ENCODE measurements at regions not wholly inside any gene's neighbourhood (a gene's known extent, or its start where the extent isn't known, plus 50 kb on each side); places are given as distances from the start of the nearest gene placed in this dataset.

DNA sequence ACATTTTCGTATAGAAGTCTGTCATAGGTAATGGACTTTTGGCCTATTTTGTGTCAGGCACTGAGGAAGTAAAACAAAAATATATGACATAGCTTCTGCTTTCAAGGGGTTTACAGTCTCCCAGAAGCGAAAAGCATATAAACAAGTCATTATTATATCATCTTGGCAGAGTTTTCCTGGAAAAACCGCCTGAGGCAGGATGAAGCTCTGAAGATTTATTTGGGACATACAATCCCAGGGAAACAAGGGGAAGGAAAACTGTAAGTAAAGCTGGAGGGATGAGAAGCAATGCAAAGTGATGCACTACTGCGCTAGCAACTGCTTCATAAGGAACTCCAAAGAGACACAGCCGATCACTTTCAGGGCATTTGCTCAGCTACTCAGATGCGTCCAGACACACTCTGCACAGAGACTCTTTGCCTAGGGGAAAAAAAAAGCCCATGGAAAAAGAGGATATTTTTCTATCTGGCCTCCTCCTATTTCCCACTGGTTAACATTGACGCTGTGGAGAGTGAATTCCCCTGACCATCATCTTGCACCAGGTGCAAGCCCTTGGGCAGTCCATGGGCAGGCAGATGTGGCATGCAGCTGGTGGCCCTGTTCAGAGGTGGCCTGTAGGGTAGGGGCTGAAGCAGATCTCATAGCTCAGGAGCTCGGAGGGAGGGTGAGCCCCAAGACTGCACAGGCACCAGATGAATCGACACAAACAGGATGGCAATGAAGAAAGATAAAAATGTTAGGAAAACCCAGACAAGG, 158.1 kb downstream of the METTL4 start:
- no peak overlapping the region for H3K4me3 ChIP-seq
- ATAC-seq, result no peak
- no peaks in the 10 kb centered on the region for H3K27me3 ChIP-seq (ENCODE audit: insufficient read depth in 3 of 3, low read length in 2 of 3)
- no peaks in the 10 kb centered on the region for H3K4me1 ChIP-seq
- TF ChIP-seq, protein P1, sequence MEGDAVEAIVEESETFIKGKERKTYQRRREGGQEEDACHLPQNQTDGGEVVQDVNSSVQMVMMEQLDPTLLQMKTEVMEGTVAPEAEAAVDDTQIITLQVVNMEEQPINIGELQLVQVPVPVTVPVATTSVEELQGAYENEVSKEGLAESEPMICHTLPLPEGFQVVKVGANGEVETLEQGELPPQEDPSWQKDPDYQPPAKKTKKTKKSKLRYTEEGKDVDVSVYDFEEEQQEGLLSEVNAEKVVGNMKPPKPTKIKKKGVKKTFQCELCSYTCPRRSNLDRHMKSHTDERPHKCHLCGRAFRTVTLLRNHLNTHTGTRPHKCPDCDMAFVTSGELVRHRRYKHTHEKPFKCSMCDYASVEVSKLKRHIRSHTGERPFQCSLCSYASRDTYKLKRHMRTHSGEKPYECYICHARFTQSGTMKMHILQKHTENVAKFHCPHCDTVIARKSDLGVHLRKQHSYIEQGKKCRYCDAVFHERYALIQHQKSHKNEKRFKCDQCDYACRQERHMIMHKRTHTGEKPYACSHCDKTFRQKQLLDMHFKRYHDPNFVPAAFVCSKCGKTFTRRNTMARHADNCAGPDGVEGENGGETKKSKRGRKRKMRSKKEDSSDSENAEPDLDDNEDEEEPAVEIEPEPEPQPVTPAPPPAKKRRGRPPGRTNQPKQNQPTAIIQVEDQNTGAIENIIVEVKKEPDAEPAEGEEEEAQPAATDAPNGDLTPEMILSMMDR (IDR thresholded peaks at IDR 0.05), result no peak
- no peak overlapping the region for H3K27ac ChIP-seq
- no peaks in the 10 kb centered on the region for H3K36me3 ChIP-seq (ENCODE audit: insufficient read depth in 1 of 2, low read depth in 1 of 2)
- WGBS, 3 donors, result 49 to 55% (median 53%) methylated on average over 9 of the region's 9 CpGs
- intact Hi-C loops (cut with DNase I), result no loop called here
- DNase-seq, result no peak
- no peaks in the 10 kb centered on the region for H3K9me3 ChIP-seq

DNA sequence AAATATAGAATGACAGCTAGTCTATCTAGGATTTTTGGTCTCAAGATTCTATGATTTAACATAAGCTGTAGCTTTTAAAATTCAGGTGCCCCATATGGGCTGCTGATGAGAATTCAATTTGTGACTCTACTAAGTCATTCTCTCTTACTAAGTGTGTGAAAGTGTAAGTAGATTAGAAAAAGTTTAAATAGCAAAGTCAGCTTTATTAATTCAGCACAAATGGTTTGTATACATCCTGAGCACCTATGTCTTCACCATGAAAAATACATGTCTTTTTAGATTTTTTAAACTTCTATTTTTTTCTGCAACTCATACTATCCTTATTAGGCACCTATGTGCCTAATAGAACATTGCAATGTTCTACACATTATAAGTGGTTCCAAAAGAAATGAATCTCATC, 157.1 kb downstream of the METTL4 start:
- TF ChIP-seq, protein P1 (IDR thresholded peaks at IDR 0.05), result no peak
- H3K4me3 ChIP-seq, result no peak overlapping the region
- H3K36me3 ChIP-seq (ENCODE audit: insufficient read depth in 1 of 2, low read depth in 1 of 2), result no peaks in the 10 kb centered on the region
- DNase-seq (no peak), ATAC-seq (no peak)
- no peaks in the 10 kb centered on the region for H3K9me3 ChIP-seq
- intact Hi-C loops (cut with DNase I), result no loop called here
- no peak overlapping the region for H3K27ac ChIP-seq
- H3K27me3 ChIP-seq (ENCODE audit: insufficient read depth in 3 of 3, low read length in 2 of 3), result no peaks in the 10 kb centered on the region
- no peaks in the 10 kb centered on the region for H3K4me1 ChIP-seq

DNA sequence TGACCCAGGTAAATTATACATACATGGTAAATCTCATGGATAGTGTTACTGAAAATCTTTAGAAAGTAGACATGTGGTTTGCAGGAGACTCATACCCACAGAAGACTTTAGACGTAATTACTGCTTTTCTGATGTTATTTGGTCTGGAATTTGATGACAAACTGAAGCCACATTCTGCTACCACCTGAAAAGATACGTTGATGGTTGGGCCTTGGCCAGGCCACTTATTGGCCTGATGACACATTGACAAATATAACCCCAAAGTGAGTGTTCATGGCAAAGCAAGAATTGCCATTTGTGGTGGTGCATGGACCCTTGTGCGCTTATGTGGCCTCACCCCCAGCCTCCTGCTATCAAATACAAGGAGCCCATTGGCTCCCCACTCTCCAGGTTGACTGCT, 155.6 kb downstream of the METTL4 start:
- DNase-seq (no peak), ATAC-seq (no peak)
- intact Hi-C loops (cut with DNase I), result no loop called here
- H3K4me1 ChIP-seq, result no peaks in the 10 kb centered on the region
- no peaks in the 10 kb centered on the region for H3K27me3 ChIP-seq (ENCODE audit: insufficient read depth in 3 of 3, low read length in 2 of 3)
- no peaks in the 10 kb centered on the region for H3K9me3 ChIP-seq
- H3K4me3 ChIP-seq, result no peak overlapping the region
- TF ChIP-seq, protein P1 (IDR thresholded peaks at IDR 0.05), result no peak
- no peaks in the 10 kb centered on the region for H3K36me3 ChIP-seq (ENCODE audit: insufficient read depth in 1 of 2, low read depth in 1 of 2)
- WGBS, 3 donors, result 72 to 80% (median 73%) methylated on average over 3 of the region's 3 CpGs
- no peak overlapping the region for H3K27ac ChIP-seq

DNA sequence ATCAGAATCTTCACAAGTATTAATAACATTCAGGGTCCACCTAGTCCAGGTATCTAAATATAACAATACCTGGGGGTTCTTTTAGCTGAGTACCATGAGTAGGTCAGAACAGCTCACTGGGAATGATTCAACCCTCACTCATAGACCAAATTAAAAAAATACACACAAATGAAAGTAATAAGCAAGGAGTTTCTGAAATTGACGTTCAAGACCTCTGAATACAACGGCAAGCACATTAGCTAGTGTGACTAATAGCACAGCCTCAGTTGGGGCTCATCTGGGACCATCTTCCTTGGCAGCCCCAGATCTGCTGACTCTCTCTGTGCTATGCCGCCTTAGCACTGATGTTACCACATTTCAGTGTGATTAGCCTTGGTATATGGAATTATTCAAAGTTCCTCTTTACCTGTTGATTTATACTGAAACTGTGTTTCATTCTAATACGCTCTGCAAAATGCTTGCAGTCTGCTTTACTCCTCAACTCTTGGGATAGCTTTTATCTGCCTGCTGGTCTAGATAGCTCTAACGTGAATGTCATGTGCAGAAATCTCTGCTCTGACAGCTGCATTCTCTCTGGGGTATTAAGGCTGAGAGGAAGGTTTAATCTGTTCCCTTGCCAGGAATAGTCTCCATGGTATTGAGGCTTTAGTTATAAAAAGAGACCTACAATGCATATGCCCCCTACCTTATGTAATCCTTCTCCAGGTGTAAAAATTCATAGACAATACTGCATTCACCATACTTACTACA, 153.3 kb downstream of the METTL4 start:
- intact Hi-C loops (cut with DNase I), result no loop called here
- DNase-seq (no peak), ATAC-seq (no peak)
- 33 to 40% (median 40%) methylated on average over 5 of the region's 5 CpGs for WGBS, 3 donors
- Histone ChIP-seq H3K4me3 (no peak overlapping the region), H3K36me3 (ENCODE audit: insufficient read depth in 1 of 2, low read depth in 1 of 2) (no peaks in the 10 kb centered on the region), H3K27ac (no peak overlapping the region), H3K9me3 (no peaks in the 10 kb centered on the region), H3K4me1 (no peaks in the 10 kb centered on the region), H3K27me3 (ENCODE audit: insufficient read depth in 3 of 3, low read length in 2 of 3) (no peaks in the 10 kb centered on the region)
- TF ChIP-seq, protein P1 (IDR thresholded peaks at IDR 0.05), result no peak
